Spleen (tissue), 11 donors: ENCODE measurements at regions not wholly inside any gene's neighbourhood (a gene's known extent, or its start where the extent isn't known, plus 50 kb on each side); places are given as distances from the start of the nearest gene placed in this dataset.

Source experiments
- DNase-seq: peaks from one replicate; pipeline ENCODE4 v3.0.0-alpha.2; 2020
- H3K27ac ChIP-seq, 8 donors: fragments of 200-600 bp; sonication (generic) in 7 of 8; 1 replicate in 4 of 8; 2 replicates in 4 of 8; pipeline versions ENCODE4 v1.5.0 to v1.8.0; 2016 to 2021; ENCODE audit warnings: inconsistent platforms in 4 of 8, mild to moderate bottlenecking in 4 of 8, moderate library complexity in 1 of 8
- H3K27me3 ChIP-seq, 7 donors: fragments of 200-600 bp; sonication (generic) in 6 of 7; replicated peaks in 1 of 7; 1 replicate in 4 of 7; 2 replicates in 3 of 7; pipeline versions ENCODE4 v1.5.0 to v1.8.0; 2016 to 2021; ENCODE audit warnings: inconsistent platforms in 3 of 7, mild to moderate bottlenecking in 1 of 7
- H3K36me3 ChIP-seq, 6 donors: fragments of 200-600 bp; sonication (generic) in 5 of 6; 1 replicate in 4 of 6; 2 replicates in 2 of 6; pipeline versions ENCODE4 v1.5.0 to v1.8.0; 2016 to 2021; ENCODE audit warnings: inconsistent platforms in 2 of 6
- H3K4me1 ChIP-seq, 6 donors: fragments of 200-600 bp; sonication (generic) in 5 of 6; 1 replicate in 3 of 6; 2 replicates in 3 of 6; pipeline versions ENCODE4 v1.5.0 to v1.8.0; 2016 to 2021; ENCODE audit warnings: inconsistent platforms in 3 of 6
- H3K4me3 ChIP-seq, 8 donors: fragments of 200-600 bp; sonication (generic) in 7 of 8; 1 replicate in 4 of 8; 2 replicates in 4 of 8; pipeline versions ENCODE4 v1.5.0 to v1.8.0; 2016 to 2021; ENCODE audit warnings: inconsistent platforms in 4 of 8, mild to moderate bottlenecking in 4 of 8, moderate library complexity in 2 of 8
- H3K9me3 ChIP-seq, 8 donors: fragments of 200-600 bp; sonication (generic) in 7 of 8; 1 replicate in 4 of 8; 2 replicates in 4 of 8; pipeline versions ENCODE4 v1.5.0 to v1.8.0; 2016 to 2021; ENCODE audit warnings: inconsistent platforms in 4 of 8
- POLR2A ChIP-seq, 3 donors: fragments of 450-650 bp; IDR thresholded peaks; one replicate each; pipeline ENCODE4 v1.5.1; 2017; ENCODE audit warnings: antibody characterized with exemption in 3 of 3, mild to moderate bottlenecking in 1 of 3
- POLR2AphosphoS5 ChIP-seq, 3 donors: sonication (generic); formaldehyde crosslinking; IDR thresholded peaks; one replicate each; pipeline ENCODE4 v1.5.1; 2017; ENCODE audit warnings: antibody characterized with exemption in 3 of 3
- WGBS, 5 donors: extraction: QIAGEN DNeasy Blood & Tissue Kit in 3 of 5; methylation state at CpG; one replicate each; pipeline versions ENCODE4 v1.1.5 to v1.1.7; 2013 to 2018; 5-methylcytosine and 5-hydroxymethylcytosine counted together
- intact Hi-C: fragments of 100-400 bp; cut with DNase I; formaldehyde crosslinking; loops from one replicate; pipeline ENCODE4 v1.15.0; 2023; ENCODE audit warnings: low total_unique reads
- TF ChIP-seq, protein P1 (sequence below), 11 experiments: fragments of 200-600 bp in 7 of 11; fragments of 450-650 bp in 4 of 11; sonication (generic) in 4 of 11; IDR thresholded peaks in 8 of 11; conservative IDR thresholded peaks in 3 of 11; 1 replicate in 7 of 11; 2 replicates in 4 of 11; pipeline versions ENCODE4 v1.4.0 to v1.8.0; 2016 to 2021; ENCODE audit warnings: antibody characterized with exemption in 11 of 11, inconsistent platforms in 4 of 11, mild to moderate bottlenecking in 1 of 11
- donor health status: healthy with polysubstance abuse.
- donor health status: DM: no; HTN: no; CAD: no; lungs with moderate emphysema.
- donor health status: DM: no; HTN: no; CAD: no.
- donor health status: Bipolar disorder and iron deficiency.
- donor health status: healthy.
- donor health status: DM: no; HTN: no; CAD: no.
- donor health status: DM: yes; HTN: yes; CAD: no.

DNA sequence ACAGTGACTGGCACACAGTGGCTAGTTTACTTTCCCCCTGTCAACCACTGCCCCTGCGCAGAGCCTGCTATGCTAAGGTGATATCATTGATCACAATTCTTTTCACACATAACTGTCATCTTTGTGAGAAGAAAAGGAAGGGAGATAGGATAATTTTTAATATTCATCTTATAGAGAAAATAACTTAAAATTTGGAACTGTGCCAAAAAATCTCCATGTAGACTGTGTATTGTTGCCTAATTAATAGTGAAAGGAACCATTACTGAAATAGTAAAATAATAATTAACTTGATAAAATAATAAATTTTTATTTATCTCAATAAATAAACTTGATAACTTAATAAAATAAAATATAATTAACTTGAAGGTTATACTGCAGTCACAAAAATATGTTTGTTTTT lies 1069.4 kb downstream of the C4orf33 start:
- TF ChIP-seq POLR2AphosphoS5 (IDR thresholded peaks at IDR 0.05): no peak
- TF ChIP-seq, protein P1, sequence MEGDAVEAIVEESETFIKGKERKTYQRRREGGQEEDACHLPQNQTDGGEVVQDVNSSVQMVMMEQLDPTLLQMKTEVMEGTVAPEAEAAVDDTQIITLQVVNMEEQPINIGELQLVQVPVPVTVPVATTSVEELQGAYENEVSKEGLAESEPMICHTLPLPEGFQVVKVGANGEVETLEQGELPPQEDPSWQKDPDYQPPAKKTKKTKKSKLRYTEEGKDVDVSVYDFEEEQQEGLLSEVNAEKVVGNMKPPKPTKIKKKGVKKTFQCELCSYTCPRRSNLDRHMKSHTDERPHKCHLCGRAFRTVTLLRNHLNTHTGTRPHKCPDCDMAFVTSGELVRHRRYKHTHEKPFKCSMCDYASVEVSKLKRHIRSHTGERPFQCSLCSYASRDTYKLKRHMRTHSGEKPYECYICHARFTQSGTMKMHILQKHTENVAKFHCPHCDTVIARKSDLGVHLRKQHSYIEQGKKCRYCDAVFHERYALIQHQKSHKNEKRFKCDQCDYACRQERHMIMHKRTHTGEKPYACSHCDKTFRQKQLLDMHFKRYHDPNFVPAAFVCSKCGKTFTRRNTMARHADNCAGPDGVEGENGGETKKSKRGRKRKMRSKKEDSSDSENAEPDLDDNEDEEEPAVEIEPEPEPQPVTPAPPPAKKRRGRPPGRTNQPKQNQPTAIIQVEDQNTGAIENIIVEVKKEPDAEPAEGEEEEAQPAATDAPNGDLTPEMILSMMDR (IDR thresholded peaks at IDR 0.05 in 8 of 11, conservative IDR thresholded peaks at IDR 0.05 in 3 of 11): no peak
- TF ChIP-seq POLR2A (IDR thresholded peaks at IDR 0.05): no peak
- no peaks in the 10 kb centered on the region for H3K27me3 ChIP-seq
- H3K4me3 ChIP-seq: no peak overlapping the region
- peaks cover 0 to 2% (median 0%) of the 10 kb centered on the region in 8 donors for H3K9me3 ChIP-seq
- intact Hi-C loops: no loop called here
- 93 to 100% (median 95%) methylated on average over 1 of the region's 1 CpG for WGBS, 5 donors
- no peaks in the 10 kb centered on the region for H3K36me3 ChIP-seq
- no peaks in the 10 kb centered on the region for H3K4me1 ChIP-seq
- no peak overlapping the region for H3K27ac ChIP-seq
- no peak for DNase-seq

DNA sequence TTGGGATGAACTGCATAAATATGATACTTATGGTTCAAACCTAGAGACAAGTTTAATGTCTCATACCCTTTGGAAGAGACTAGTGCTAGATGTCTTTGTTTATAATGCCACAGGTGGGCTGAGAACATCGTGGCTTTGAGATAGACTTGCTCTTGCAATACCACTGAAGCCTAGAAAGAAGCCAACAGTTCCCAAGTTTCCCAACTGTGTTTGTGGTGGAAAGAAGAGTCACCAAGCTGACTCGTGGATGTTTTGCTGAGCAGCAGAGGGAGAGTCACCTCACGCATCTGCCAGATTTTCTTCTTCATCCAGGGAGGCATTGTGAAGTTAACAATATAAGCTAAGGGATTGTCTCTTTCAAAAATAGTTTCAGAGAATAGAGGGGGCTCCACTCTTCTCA lies 1076.2 kb downstream of the C4orf33 start:
- intact Hi-C loops: no loop called here

DNA sequence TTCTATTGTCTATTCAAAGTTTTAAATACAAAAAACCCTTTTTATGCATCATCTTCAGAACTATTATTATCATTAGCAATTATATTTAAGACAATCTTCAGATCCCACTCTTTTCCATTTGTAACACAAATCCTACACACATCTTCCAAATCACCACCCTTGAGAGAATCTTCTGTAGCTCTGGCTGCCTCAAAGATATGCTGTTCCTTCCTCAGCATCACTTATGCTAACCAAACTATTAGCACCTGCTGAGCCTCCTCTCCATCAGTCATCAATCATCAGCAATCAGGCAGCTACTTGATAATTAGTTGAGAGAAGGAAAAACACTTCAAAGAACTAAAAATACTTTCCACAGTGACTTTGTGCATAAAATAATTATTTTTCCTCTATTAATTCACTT lies 1082.2 kb downstream of the C4orf33 start:
- Histone ChIP-seq H3K4me3 (no peak overlapping the region), H3K27ac (no peak overlapping the region), H3K4me1 (no peaks in the 10 kb centered on the region), H3K27me3 (no peaks in the 10 kb centered on the region), H3K36me3 (no peaks in the 10 kb centered on the region), H3K9me3 (no peaks in the 10 kb centered on the region)
- intact Hi-C loops: no loop called here
- DNase-seq: no peak
- TF ChIP-seq, protein P1 (IDR thresholded peaks at IDR 0.05 in 8 of 11, conservative IDR thresholded peaks at IDR 0.05 in 3 of 11): no peak
- no peak for TF ChIP-seq POLR2A (IDR thresholded peaks at IDR 0.05)

More for the DNA sequence above, 1076.2 kb downstream of the C4orf33 start:
- WGBS, 5 donors: 47 to 66% (median 63%) methylated on average over 3 of the region's 3 CpGs
- TF ChIP-seq, protein P1 (IDR thresholded peaks at IDR 0.05 in 8 of 11, conservative IDR thresholded peaks at IDR 0.05 in 3 of 11): no peak
- TF ChIP-seq POLR2A (IDR thresholded peaks at IDR 0.05) (no peak), POLR2AphosphoS5 (IDR thresholded peaks at IDR 0.05) (no peak)
- Histone ChIP-seq H3K9me3 (no peaks in the 10 kb centered on the region), H3K4me3 (no peak overlapping the region), H3K27me3 (no peaks in the 10 kb centered on the region), H3K36me3 (no peaks in the 10 kb centered on the region), H3K4me1 (no peaks in the 10 kb centered on the region), H3K27ac (no peak overlapping the region)
- DNase-seq: no peak

DNA sequence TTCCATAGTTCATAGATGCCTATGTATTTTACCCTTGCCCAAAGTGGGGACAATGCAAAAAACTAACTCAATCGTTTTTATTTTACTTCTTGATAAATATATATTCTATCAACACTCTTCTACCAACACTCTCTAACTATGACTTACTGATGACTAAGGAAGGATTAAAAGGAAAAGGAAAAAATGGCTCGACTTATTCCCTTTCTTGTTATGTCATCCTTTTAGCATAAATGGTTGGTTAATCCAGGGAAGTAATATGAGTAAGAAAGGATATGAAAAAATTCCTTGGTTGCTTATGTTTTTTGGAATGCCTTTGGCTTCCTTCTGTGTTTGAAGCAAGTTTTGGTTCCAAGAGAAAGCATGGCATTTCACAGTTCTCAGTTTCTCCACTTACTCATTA lies 1087.1 kb downstream of the C4orf33 start:
- WGBS, 5 donors: 68 to 82% (median 75%) methylated on average over 2 of the region's 2 CpGs
- intact Hi-C loops: no loop called here
- H3K27me3 ChIP-seq: no peaks in the 10 kb centered on the region

More for the DNA sequence above, 1087.1 kb downstream of the C4orf33 start:
- Histone ChIP-seq H3K4me3 (no peak overlapping the region), H3K9me3 (no peaks in the 10 kb centered on the region), H3K36me3 (no peaks in the 10 kb centered on the region), H3K4me1 (no peaks in the 10 kb centered on the region), H3K27ac (no peak overlapping the region)
- DNase-seq: no peak
- TF ChIP-seq POLR2A (IDR thresholded peaks at IDR 0.05) (no peak), POLR2AphosphoS5 (IDR thresholded peaks at IDR 0.05) (no peak)
- TF ChIP-seq, protein P1 (IDR thresholded peaks at IDR 0.05 in 8 of 11, conservative IDR thresholded peaks at IDR 0.05 in 3 of 11): no peak
